A549 (cell line): ENCODE measurements at regions not wholly inside any gene's neighbourhood (a gene's known extent, or its start where the extent isn't known, plus 50 kb on each side); places are given as distances from the start of the nearest gene placed in this dataset.

Source experiments
- CHD2 ChIP-seq: fragments of 150-350 bp; IDR thresholded peaks from 2 replicates; pipeline ENCODE4 v1.6.1; 2014; ENCODE audit warnings: low read length; ENCODE audit not compliant: partially characterized antibody
- EP300 ChIP-seq, 2 experiments: fragments of >200 bp; sonication (Bioruptor Twin); formaldehyde crosslinking; IDR thresholded peaks; 2 replicates in 1 of 2; 3 replicates in 1 of 2; pipeline ENCODE4 v1.6.1; 2016 to 2017
- JUN ChIP-seq, 2 experiments: fragments of >200 bp; sonication (Bioruptor Twin); formaldehyde crosslinking; IDR thresholded peaks; 2 replicates in 1 of 2; 3 replicates in 1 of 2; pipeline ENCODE4 v1.6.1; 2016 to 2017
- RAD21 ChIP-seq, 2 experiments: fragments of >200 bp in 1 of 2; sonication (Bioruptor Twin) in 1 of 2; formaldehyde crosslinking in 1 of 2; IDR thresholded peaks in 1 of 2; conservative IDR thresholded peaks in 1 of 2; 2 replicates in 1 of 2; 3 replicates in 1 of 2; pipeline ENCODE4 v1.6.1; 2012 to 2018; ENCODE audit warnings: inconsistent platforms in 1 of 2
- RCOR1 ChIP-seq: fragments of 150-350 bp; IDR thresholded peaks from 2 replicates; pipeline ENCODE4 v1.6.1; 2014; ENCODE audit warnings: antibody characterized with exemption, low read length, low read depth
- TP53 ChIP-seq: fragments of 250-450 bp; sonication (Bioruptor Pico); IDR thresholded peaks from 2 replicates; pipeline ENCODE4 v1.5.0; 2021; ENCODE audit warnings: mild to moderate bottlenecking, moderate library complexity
- TF ChIP-seq, protein P1 (sequence below): IDR thresholded peaks from 2 replicates; pipeline ENCODE4 v1.6.1; 2012
- TF ChIP-seq, protein P2 (sequence below): fragments of >200 bp; sonication (Bioruptor Twin); formaldehyde crosslinking; IDR thresholded peaks from 3 replicates; pipeline ENCODE4 v1.5.1; 2016
- TF ChIP-seq, protein P3 (sequence below): fragments of 200-600 bp; sonication (generic); IDR thresholded peaks from 2 replicates; pipeline ENCODE4 v1.6.1; 2016; ENCODE audit warnings: antibody characterized with exemption, mild to moderate bottlenecking, moderate library complexity

DNA sequence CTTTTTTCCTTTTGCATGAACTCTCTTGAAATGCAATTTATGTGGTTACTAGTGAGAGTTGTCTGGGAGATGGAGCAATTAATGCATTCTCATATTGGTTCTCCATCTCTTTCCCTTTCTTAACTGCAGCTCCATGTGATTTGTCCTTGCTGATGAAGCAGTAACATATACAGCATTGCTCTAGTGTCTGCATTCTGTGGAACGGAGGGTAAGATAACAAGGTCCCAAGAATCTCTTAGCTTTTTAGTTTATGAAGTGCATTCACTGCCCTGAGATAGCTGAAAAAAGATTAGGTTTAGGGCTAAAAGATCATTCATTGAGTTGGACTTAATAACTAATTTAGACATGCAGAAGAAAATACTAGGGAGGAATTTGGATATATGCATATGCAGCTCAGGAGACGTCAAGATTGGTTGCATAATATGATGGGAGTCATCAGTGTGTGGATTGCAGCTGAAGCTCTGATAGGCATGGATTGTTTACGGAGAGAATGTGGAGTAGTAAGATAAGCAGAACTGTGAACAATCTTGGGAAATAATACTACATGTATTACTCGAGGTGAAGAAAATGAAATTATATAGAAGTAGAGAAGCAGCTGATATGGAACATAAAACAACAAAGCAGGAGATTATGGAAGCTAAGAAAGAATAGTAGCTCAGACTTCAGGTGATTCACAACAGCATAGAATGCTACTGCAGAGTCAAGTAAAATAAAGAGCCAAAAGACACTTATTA is 404.7 kb downstream of the ARL4A start:
- TF ChIP-seq EP300 (IDR thresholded peaks at IDR 0.05) = no peak
- TF ChIP-seq, protein P1, sequence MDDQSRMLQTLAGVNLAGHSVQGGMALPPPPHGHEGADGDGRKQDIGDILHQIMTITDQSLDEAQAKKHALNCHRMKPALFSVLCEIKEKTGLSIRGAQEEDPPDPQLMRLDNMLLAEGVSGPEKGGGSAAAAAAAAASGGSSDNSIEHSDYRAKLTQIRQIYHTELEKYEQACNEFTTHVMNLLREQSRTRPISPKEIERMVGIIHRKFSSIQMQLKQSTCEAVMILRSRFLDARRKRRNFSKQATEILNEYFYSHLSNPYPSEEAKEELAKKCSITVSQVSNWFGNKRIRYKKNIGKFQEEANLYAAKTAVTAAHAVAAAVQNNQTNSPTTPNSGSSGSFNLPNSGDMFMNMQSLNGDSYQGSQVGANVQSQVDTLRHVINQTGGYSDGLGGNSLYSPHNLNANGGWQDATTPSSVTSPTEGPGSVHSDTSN = no peak
- no peak for TF ChIP-seq JUN (IDR thresholded peaks at IDR 0.05)
- no peak for TF ChIP-seq TP53 (CRISPR knock-in tag)
- no peak for TF ChIP-seq RAD21 (conservative IDR thresholded peaks at IDR 0.05 in 1 of 2, IDR thresholded peaks at IDR 0.05 in 1 of 2)
- TF ChIP-seq, protein P2, sequence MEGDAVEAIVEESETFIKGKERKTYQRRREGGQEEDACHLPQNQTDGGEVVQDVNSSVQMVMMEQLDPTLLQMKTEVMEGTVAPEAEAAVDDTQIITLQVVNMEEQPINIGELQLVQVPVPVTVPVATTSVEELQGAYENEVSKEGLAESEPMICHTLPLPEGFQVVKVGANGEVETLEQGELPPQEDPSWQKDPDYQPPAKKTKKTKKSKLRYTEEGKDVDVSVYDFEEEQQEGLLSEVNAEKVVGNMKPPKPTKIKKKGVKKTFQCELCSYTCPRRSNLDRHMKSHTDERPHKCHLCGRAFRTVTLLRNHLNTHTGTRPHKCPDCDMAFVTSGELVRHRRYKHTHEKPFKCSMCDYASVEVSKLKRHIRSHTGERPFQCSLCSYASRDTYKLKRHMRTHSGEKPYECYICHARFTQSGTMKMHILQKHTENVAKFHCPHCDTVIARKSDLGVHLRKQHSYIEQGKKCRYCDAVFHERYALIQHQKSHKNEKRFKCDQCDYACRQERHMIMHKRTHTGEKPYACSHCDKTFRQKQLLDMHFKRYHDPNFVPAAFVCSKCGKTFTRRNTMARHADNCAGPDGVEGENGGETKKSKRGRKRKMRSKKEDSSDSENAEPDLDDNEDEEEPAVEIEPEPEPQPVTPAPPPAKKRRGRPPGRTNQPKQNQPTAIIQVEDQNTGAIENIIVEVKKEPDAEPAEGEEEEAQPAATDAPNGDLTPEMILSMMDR = no peak
- TF ChIP-seq RCOR1 = no peak
- TF ChIP-seq CHD2 = no peak
- TF ChIP-seq, protein P3, sequence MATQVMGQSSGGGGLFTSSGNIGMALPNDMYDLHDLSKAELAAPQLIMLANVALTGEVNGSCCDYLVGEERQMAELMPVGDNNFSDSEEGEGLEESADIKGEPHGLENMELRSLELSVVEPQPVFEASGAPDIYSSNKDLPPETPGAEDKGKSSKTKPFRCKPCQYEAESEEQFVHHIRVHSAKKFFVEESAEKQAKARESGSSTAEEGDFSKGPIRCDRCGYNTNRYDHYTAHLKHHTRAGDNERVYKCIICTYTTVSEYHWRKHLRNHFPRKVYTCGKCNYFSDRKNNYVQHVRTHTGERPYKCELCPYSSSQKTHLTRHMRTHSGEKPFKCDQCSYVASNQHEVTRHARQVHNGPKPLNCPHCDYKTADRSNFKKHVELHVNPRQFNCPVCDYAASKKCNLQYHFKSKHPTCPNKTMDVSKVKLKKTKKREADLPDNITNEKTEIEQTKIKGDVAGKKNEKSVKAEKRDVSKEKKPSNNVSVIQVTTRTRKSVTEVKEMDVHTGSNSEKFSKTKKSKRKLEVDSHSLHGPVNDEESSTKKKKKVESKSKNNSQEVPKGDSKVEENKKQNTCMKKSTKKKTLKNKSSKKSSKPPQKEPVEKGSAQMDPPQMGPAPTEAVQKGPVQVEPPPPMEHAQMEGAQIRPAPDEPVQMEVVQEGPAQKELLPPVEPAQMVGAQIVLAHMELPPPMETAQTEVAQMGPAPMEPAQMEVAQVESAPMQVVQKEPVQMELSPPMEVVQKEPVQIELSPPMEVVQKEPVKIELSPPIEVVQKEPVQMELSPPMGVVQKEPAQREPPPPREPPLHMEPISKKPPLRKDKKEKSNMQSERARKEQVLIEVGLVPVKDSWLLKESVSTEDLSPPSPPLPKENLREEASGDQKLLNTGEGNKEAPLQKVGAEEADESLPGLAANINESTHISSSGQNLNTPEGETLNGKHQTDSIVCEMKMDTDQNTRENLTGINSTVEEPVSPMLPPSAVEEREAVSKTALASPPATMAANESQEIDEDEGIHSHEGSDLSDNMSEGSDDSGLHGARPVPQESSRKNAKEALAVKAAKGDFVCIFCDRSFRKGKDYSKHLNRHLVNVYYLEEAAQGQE = no peak
